NCI-H2107 treated with DMSO at 0.1 percent for 48 hours (cell line): ENCODE measurements at regions not wholly inside any gene's neighbourhood (a gene's known extent, or its start where the extent isn't known, plus 50 kb on each side); places are given as distances from the start of the nearest gene placed in this dataset.
"Not testable (repeated sequence)": the region's sequence is repeated elsewhere in the genome, so short reads cannot be mapped to it uniquely, and the experiment has no call there.

Source experiments
- DNase-seq: peaks from one replicate; lab custom pipeline; 2025; ENCODE audit not compliant: unreplicated experiment; lab: John Stamatoyannopoulos, UW

DNA sequence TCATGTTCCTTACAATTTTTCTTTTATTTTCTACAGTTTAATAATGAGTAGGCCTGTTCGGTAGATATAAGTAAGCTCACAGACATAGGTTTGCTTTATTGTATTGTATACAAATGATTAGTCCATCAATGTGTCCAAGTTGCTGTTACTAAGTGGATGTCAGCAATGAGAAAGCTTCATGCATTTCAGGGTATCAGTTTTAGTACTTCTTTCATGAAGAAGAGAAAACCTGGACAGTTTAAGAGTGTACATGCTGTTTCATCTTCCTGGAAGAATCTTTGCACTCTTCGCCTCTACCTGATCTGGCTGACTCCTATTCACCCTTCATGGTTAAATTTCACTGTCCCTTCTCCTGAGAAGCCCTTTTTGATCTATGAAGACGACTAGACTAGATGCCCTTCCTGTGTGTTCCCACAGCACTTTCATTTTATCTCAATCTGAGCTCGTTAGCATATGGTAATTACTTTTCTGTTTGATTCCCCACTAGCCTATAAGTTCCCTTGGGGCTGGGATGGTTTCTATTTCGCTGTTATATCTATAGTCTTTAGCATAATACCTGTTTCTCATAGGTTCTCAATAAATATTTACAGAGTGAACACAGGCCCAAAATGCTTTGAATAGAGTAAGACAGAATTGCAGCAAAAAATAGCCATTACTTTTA, 70.7 kb downstream of the CETN3 start:
- DNase-seq, result no peak

DNA sequence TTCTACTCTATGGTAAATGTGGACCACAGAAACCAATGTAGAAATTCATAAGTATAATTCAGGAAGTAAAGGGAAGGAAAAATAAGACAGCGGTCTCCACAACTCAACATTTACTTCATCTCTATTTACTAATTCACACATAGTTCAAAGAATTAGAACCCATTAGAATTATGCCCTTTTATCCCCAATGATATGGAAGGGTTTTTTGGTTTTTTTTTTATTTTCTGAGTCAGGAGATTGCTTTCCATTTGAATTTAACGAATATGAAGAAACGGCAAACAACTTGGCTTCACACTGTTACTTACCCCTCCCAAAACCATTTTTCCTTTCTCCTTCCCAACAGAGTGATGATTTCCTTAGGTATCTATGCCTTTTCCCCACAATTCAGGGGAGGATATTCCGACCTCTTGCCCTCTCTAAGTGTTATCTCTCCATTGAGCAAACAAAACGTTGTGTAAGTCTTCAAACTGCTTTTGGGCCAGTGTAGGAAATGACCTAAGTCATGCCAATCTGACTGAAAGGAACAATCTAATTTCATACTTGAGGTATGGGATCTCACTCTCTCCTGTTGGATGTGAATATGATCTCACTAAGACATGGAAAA, 72.0 kb downstream of the CETN3 start:
- no peak for DNase-seq

DNA sequence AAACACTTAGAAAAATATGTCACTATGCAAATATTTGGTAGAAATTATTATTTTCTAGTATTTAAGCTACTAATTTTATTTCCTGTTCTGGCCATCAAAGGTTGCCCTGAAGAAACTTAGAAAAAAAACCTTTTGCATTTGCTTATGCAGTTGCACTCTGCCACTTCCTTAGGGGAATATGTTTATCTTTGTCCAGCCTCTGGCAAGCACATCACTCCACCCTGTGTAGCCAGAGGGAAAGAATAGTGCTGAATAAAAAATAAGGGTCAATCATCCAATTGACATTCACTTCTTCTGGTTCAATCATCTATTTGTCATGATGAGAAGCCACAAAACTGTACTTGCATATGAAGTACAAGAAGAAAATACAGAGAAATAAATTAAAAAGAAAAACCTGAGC, 72.8 kb downstream of the CETN3 start:
- no peak for DNase-seq

DNA sequence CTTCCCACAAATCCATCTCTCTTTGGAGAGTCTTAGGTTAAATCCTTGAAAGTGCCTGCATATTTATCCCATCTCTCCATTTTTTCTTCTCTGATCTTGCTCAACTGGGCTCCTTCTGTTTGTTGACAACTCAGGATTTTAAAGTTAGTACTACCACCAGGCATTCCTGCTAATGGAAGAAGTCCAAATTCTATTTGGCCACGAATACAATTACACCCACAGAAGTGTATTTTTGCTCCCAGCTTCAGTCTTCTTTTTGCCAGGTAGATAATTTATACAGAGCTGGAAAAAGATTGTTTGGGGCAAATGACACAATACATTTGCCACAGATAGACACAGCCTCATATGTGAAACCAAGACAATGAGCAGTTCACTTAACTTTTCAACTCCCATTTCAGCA, 74.8 kb downstream of the CETN3 start:
- no peak for DNase-seq

DNA sequence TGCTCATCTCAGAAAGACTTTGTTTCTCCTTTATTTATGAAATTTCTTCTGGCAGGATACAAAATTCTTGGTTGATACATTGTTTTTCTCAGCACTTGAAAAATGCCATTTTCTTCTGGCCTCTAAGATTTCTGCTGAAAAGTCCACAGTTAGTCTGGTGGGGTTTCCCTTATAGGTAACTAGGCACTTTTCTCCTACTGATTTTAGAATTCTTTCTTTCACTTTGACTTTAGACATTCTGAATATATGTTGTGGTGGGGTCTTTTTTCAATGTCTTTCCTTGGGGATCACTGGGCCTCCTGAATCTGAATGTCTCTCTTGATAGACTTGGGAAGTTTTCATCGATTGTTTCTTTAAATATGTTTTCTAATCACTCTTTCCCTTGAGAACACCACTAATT, 79.6 kb downstream of the CETN3 start:
- no peak for DNase-seq

DNA sequence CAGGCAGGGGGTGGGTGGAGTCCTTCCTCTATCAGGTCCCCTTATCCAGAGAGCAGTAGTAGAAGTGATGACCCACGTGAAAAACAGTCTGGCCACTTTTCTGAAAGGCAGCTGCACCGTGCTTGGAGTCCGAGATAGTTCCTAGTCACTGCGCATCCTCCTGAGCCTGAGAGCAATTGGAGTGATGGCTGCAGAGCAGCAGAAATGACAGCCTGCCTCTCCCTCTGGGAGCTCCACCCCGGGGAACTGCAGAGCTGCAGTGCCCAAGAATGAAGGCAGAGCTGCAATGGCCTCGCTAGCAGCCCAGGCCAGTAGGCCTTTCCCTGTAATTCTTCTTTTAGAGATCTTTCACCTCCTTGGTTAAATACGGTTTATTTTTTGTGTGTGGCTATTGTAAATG, 82.6 kb downstream of the CETN3 start:
- DNase-seq, result no peak

DNA sequence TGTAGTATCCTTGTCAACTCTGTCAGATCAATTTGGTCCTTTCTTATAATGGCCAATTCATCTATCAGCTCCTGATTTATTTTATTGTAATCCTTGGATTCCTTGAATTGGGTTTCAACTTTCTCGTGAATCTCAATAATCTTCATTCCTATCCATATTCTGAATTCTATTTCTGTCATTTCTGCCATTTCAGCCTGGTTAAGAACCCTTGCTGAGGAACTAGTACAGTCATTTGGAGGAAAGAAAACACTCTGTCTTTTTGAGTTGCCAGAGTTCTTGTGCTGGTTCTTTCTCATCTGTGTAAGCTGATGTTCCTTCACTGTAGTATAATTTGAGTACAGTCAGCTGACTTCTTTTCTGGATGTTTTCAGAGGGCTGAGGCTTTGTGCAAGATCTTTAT, 84.5 kb downstream of the CETN3 start:
- no peak for DNase-seq

DNA sequence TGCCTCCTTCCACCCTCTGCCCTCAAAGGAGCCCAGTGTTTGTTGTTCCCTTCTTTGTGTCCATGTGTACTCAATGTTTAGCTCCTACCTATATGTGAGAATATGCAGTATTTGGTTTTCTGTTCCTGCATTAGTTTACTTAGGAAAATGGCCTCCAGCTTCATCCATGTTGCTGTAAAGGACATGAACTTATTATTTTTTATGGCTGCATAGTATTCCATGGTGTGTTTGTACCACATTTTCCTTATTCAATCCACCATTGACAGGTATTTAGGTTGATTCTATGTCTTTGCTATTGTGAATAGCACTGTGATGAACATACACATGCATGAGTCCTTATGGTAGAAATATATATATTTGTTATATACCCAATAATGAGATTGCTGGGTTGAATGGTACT, 89.2 kb downstream of the CETN3 start:
- DNase-seq, result not testable (repeated sequence)

DNA sequence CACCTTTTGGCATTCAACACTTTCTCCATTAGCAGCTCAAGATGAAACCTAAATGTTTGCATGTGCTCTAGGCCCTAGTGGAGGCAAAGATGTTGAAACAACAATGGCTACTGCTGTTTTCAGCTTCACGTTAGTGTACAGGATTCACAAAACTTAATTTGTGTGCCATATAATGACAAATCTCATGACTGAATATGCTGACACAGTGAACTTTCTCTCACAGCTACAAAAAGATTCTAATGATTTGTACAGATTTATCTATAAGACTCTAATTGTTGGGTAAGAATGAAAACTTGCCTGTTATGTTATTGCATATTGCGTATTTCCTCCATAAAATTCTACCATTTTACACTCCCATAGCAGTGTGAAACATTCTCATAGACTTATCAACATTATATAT, 97.5 kb downstream of the CETN3 start:
- DNase-seq, result no peak

DNA sequence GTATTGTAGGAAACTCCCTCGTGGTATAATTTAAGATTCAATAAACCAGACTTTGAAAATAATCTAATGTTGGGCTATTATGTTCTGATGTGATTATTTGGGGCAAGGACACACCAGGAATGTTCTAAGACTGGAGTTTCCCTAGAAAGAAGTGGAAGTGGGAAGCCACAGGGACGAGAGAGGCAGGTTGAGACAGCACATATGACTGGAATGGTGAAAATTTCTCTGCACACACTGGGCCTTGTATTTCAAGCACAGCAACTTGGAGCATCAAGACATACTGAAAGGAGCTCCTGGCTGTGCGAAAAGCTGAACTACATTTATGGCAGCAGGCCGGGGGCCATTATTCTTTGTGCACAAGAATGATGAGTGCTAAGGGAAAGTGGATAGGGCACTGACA, 98.2 kb downstream of the CETN3 start:
- DNase-seq, result no peak

DNA sequence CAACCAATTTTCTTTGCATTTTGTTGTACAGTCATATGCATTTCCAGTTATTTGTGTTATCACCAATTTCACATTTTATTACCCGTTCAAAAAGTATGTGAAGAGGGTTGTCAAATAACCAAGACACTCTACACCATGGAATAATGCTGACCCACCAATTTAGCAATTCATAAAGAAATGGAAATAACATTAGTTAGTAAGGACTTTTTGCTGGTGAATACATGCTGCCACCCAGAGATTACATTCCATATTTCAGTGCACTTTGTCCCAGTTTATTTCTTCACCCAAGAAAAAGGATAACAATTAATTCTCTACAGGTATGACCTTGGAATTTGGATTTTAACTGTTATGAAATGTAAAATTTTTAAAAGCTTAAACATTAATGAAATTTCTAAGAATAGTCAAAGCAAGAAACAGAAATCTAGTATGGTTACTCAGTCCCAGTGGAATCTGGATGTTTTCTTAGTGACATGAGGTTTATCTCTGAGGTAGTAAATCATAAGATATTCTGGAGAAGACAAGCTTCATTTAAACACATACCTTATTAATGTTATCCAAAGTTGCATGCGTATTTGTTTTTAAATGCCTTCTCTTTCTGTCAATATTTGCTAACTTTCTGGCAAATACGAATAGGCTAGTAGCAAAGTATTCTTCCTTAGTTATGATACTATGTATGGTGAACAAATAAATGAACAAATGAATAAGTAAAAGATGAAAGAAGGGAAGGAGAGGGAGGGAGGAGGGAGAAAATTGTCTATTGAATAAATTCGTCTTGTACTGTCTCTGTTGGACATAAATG, 100.6 kb downstream of the CETN3 start:
- no peak for DNase-seq

DNA sequence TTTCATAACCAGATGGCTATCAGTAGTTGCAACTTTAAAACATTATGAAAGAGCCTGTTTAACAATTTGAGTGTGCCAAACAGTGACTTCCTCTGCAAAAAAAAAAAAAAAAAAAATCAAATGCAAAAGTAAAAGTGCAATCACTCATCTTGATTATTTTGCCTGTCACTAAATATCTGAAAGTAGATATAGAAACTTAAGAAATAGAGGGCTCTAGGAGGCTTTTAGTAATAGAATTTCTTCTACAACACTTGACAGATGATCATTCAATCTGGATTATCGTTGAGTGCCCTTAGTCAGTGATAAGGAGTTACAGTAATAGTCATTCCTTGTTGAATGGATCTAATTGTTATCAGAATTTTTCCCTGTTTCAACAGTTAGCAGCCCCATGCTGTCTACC, 101.8 kb downstream of the CETN3 start:
- DNase-seq, result no peak

DNA sequence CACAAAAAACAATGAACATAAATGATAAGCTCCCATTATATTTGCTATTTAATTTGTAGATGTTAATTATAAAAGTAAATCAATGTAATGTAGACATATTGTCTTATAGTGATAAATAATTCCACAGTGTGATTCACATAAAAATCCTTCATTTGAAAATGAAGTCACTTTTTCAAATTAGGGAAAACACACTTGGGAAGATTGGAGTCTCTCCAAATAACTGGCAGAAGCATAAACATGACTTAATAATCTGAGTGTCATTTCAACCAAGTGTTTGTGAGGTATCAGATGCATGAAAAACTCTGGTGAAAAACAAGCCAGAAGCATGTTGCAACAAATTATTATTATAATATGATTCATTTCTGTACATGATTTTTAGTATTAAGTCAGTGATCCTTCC, 102.2 kb downstream of the CETN3 start:
- DNase-seq, result no peak

DNA sequence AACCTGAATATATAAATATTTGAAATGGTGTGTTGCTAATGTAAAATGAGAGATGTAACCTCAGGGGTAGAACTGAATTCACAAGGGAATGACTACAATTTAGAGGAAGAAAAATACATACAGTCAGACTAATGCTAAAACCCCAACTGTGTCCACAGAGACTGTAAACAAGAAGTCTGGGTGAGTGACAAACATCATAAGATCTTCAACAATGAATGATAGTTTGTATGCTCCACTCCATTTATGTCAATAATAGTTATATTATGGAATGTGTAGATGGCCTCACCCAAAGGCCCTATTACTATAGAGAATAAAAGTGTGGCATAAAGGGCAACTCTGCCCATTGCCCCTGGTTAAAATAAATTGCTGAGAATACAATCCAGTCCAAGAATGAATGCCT, 102.9 kb downstream of the CETN3 start:
- no peak for DNase-seq

DNA sequence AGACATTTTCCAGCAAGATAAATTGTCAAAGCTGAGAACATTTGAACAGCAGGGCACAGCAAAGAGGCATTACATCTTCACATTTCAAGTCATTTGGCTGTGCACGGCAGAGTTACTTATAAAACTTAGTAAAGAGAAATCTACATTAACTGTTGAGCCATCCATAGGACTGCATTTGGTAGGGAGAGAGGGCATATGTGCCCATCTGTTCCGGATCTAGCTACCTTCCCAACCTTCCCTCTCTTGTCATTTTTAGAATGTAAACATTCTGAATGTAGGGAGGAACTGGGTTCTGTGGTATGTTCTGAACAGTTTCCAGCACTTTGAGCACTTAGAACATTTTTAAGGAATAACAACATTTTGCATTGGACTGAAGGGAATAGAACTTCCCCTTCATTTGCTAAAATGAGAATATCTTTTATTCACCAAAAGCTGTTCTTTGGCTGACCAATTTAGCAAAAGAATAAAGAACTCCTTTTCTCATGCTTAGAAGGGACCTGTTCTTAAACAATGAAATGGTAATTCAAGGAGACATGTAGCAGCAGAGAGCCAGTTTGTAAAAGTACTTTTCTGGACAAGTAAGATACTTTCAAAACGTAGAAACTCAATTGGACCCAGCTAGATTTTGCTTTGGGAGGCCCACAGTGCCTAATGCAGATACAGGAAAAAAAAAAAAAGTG, 104.4 kb downstream of the CETN3 start:
- DNase-seq, result no peak

DNA sequence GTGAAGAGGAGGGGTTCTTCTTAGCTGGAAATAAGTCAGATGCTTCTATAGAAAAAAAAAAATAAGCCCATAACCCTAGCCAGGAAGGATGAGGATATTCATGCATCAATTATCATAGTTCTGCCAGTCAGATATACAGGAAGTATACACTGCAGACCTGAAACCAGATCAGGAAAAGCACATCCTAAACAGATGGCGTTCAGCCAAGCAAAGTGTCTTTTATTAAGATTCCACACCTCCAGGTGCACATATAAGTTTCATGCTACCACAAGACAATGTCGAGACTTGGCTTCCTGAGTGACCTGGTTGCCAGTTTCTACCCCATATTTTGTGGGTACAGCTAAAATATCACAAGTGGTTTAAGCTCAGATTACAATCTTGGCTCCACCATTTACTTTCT, 108.3 kb downstream of the CETN3 start:
- no peak for DNase-seq

DNA sequence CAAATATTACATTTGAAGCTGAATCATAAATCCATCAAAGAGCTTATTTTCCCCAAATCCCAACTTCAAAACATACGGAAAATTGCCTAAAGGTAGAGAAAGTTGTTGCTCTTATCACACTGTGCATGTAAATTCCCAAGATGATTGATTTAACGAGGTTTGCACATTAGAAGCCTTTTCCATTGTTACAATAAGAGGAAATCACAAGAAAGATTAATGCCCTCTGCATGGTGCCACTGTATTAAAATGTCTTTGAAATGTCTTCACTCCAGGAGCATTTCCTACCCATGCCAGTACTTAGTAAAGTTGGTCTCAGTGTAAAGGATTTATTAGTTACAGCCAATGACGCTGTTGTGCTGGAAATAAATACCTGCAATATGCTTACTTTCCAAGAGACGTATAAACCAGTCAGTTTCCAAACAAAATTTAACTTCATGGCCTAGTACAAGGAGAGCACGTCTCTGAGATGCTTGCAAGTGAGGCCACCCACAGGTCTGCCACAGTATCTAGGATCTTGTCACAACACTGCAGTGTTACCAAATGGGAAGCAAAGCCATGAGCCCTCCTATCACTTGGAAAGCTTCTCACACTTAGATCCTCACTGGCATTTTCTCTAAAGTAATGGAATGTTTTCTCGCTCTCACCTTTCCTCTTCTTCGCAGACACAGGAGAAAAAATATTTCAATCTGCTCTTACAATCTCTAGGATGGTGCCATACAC, 112.4 kb downstream of the CETN3 start:
- DNase-seq, result no peak

DNA sequence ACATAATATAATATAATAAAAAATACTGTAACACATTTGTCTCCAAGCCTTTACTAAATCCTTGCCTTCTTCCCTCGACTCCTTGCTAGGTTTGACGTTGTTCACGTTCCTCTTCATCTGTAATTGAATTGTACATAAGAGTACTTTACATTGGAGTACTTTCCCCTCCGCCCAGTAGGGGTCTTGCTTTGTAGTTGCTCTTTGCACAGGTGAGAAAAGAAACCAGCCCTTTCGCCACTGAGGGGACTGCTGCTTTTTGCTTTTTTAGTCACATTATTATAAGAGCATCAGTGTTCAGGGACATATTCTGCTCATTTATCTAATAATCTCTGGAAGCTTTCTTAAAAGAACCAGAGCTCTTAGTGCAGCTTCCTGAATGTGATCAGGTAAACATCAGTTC, 115.0 kb downstream of the CETN3 start:
- no peak for DNase-seq

DNA sequence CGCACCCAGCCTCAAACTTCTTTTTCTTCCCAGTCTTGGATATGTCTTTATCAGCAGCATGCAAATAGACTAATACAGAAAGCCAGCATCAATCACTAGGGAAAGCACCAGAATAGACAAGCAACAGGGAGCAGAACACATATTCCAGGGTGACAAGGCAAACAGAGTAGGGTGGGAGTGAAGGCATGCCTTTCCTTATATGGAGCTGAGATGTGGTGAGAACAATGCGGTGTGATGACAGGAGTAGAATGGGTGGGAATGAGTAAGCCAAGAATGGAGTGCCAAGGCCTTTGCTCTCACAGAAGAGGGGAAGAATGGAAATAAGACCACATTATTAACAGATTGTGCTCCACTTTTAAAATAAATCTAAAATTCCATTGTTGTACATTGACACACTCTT, 115.6 kb downstream of the CETN3 start:
- DNase-seq, result no peak

DNA sequence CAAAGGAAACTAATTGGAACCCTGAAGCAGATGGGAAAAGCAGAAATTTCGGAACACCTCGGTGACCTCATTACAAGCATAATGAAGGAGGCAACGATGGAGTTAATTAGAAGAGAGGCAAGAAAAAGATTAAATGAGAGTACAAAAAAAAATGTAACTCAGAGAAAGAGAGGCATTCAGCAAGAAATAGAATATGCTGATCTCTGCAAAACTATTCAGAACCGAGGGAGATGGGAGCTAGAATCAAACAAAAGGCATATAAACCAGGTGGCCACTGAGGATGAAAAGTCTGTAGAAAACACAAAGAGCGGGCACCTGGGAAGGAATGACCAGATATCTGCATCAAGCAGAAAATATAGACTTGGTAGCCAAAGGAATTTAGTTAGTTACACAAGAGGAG, 118.9 kb downstream of the CETN3 start:
- no peak for DNase-seq

DNA sequence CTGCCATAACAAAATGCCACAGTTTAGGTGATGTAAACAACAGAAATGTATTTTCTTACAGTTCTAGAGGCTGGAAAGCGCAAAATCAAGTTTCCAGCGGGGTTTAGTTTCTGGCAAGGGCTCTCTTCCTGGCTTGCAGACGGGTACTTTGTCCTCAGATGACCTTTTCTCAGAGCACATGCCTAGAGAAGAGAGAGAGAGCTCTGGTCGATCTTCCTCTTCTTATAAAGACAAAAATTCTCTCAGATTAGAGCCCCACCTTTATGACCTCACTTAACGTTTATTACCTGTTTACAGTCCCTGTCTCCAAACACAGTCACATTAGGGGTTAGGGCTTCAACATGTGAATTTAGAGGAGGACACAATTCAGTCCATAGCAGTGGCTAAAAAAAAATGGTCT, 119.7 kb downstream of the CETN3 start:
- no peak for DNase-seq
